ENCODE measurements at regions not wholly inside any gene's neighbourhood (a gene's known extent, or its start where the extent isn't known, plus 50 kb on each side); places are given as distances from the start of the nearest gene placed in this dataset.

DNA sequence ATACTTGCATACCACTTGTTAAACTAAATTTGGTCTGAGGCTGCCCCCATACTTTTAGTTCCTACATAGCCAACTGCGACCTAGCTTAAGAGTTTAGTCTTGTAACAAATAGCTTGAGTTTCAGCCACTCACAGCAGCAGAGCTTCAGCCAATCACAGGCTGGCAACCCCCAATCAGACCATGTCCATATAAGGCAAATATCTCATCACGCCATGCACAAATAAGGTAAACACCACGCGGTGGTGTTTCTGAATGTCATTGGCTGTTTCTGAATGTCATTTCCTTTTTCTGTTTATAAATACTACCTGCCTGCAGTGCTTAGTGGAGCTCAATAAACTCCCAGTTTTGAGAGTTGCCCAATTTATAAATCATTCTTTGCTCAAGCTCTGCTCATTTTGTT, 143.1 kb upstream of the MAD2L1 start:
- H3K4me3 ChIP-seq (ENCODE audit: low read depth in 2 of 2, low read length in 1 of 2): no peak overlapping the region
- WGBS (ENCODE audit: low lambda C conversion rate): 68% methylated on average over 4 of the region's 4 CpGs
- TF ChIP-seq RXRA (IDR thresholded peaks at IDR 0.05; ENCODE audit: borderline replicate concordance, low read depth) (no peak), SMC3 (IDR thresholded peaks at IDR 0.05; ENCODE audit: low read depth, low read length) (no peak), RFX5 (IDR thresholded peaks at IDR 0.05; ENCODE audit: low read length) (no peak), FOSL2 (IDR thresholded peaks at IDR 0.05; ENCODE audit: borderline replicate concordance, low read depth) (no peak), GATA2 (CRISPR knock-in tag; IDR thresholded peaks at IDR 0.05) (no peak), CHD2 (IDR thresholded peaks at IDR 0.05; ENCODE audit: low read length, partially characterized antibody) (no peak), TAF1 (IDR thresholded peaks at IDR 0.05; ENCODE audit: borderline replicate concordance, low read depth, low read length) (no peak), EZH2phosphoT487 (IDR thresholded peaks at IDR 0.05; ENCODE audit: borderline replicate concordance, low read depth) (no peak)
- H4K20me1 ChIP-seq (ENCODE audit: insufficient read depth): no peaks in the 10 kb centered on the region
- no peaks in the 10 kb centered on the region for H3K36me3 ChIP-seq (replicated peaks in 1 of 2; ENCODE audit: control insufficient read depth in 1 of 2, insufficient read depth in 2 of 2, low read length in 1 of 2)
- H3K4me2 ChIP-seq: no peak overlapping the region
- POLR2A ChIA-PET: no interaction called here
- H3K27me3 ChIP-seq (ENCODE audit: insufficient read depth): no peaks in the 10 kb centered on the region
- no peak overlapping the region for H3K9ac ChIP-seq
- H3K27ac ChIP-seq (ENCODE audit: low read depth in 2 of 2, low read length in 1 of 2): no peak overlapping the region
- H3K79me2 ChIP-seq (ENCODE audit: insufficient read depth): no peaks in the 10 kb centered on the region
- CTCF ChIA-PET: no interaction called here
- H2AFZ ChIP-seq (ENCODE audit: low read depth): no peak overlapping the region
- H3K9me3 ChIP-seq: no peaks in the 10 kb centered on the region; the same call in 1 of the 2 replicates
- no peaks in the 10 kb centered on the region for H3F3A ChIP-seq (replicated peaks; ENCODE audit: insufficient read depth)
- H3K9me2 ChIP-seq: no peaks in the 10 kb centered on the region
- no peak for DNase-seq
- no peaks in the 10 kb centered on the region for H3K4me1 ChIP-seq (ENCODE audit: control insufficient read depth in 1 of 2, insufficient read depth in 2 of 2, low read depth in 1 of 2, low read length in 1 of 2)

- Histone ChIP-seq H3K36me3 (replicated peaks in 1 of 2; ENCODE audit: control insufficient read depth in 1 of 2, insufficient read depth in 2 of 2, low read length in 1 of 2) (no peaks in the 10 kb centered on the region), H2AFZ (ENCODE audit: low read depth) (no peak overlapping the region), H3K9me2 (no peaks in the 10 kb centered on the region), H3K27me3 (ENCODE audit: insufficient read depth) (no peaks in the 10 kb centered on the region), H3K4me1 (ENCODE audit: control insufficient read depth in 1 of 2, insufficient read depth in 2 of 2, low read depth in 1 of 2, low read length in 1 of 2) (no peaks in the 10 kb centered on the region), H3K9me3 (no peaks in the 10 kb centered on the region), H3K27ac (ENCODE audit: low read depth in 2 of 2, low read length in 1 of 2) (no peak overlapping the region), H4K20me1 (ENCODE audit: insufficient read depth) (no peaks in the 10 kb centered on the region), H3K4me3 (ENCODE audit: low read depth in 2 of 2, low read length in 1 of 2) (no peak overlapping the region), H3F3A (replicated peaks; ENCODE audit: insufficient read depth) (no peaks in the 10 kb centered on the region), H3K79me2 (ENCODE audit: insufficient read depth) (no peaks in the 10 kb centered on the region), H3K9ac (no peak overlapping the region), H3K4me2 (no peak overlapping the region)
- WGBS (ENCODE audit: low lambda C conversion rate): 54% methylated on average over 3 of the region's 3 CpGs
- no peak for DNase-seq
- CTCF ChIA-PET: no interaction called here
- POLR2A ChIA-PET: no interaction called here
- TF ChIP-seq RFX5 (IDR thresholded peaks at IDR 0.05; ENCODE audit: low read length) (no peak), USF1 (IDR thresholded peaks at IDR 0.05; ENCODE audit: borderline replicate concordance, low read depth) (no peak)
These were observed 140.4 kb upstream of the MAD2L1 start for GRCh38 chr4:120207021-120207420.

DNA sequence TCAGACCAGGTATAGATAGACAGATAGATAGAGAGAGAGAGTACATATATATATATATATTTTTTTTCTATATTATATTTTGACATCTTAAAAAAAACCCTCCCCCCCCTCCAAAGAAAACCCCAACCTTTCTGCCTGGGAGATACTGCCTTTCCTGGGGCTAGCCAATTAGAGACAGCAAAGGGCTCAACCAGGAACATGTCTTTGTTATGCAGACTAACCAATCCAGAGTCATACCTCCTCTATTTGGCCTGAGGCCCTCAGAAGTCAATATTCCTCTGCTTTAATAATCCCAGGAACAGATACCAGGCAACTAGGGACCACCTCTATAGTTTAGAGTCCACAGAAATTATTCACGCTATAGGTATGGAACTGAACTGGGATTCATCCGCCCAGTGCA, 135.6 kb upstream of the MAD2L1 start:
- no peaks in the 10 kb centered on the region for H3K27me3 ChIP-seq (ENCODE audit: insufficient read depth)
- H3K4me1 ChIP-seq (ENCODE audit: control insufficient read depth in 1 of 2, insufficient read depth in 2 of 2, low read depth in 1 of 2, low read length in 1 of 2): no peaks in the 10 kb centered on the region
- H2AFZ ChIP-seq (ENCODE audit: low read depth): no peak overlapping the region
- no peaks in the 10 kb centered on the region for H4K20me1 ChIP-seq (ENCODE audit: insufficient read depth)
- no peaks in the 10 kb centered on the region for H3K9me3 ChIP-seq
- POLR2A ChIA-PET: no interaction called here
- no peak for DNase-seq
- no peak overlapping the region for H3K9ac ChIP-seq
- no peaks in the 10 kb centered on the region for H3F3A ChIP-seq (replicated peaks; ENCODE audit: insufficient read depth)
- no peaks in the 10 kb centered on the region for H3K36me3 ChIP-seq (replicated peaks in 1 of 2; ENCODE audit: control insufficient read depth in 1 of 2, insufficient read depth in 2 of 2, low read length in 1 of 2)
- CTCF ChIA-PET: no interaction called here
- H3K4me2 ChIP-seq: no peak overlapping the region
- no peaks in the 10 kb centered on the region for H3K9me2 ChIP-seq
- WGBS (ENCODE audit: low lambda C conversion rate): 59% methylated on average over 2 of the region's 2 CpGs
- no peak overlapping the region for H3K4me3 ChIP-seq (ENCODE audit: low read depth in 2 of 2, low read length in 1 of 2)
- no peak overlapping the region for H3K27ac ChIP-seq (ENCODE audit: low read depth in 2 of 2, low read length in 1 of 2)
- no peaks in the 10 kb centered on the region for H3K79me2 ChIP-seq (ENCODE audit: insufficient read depth)
- TF ChIP-seq NFIC (IDR thresholded peaks at IDR 0.05; ENCODE audit: borderline replicate concordance): no peak
- TF ChIP-seq FOSL2 (IDR thresholded peaks at IDR 0.05; ENCODE audit: borderline replicate concordance, low read depth): no peak
- no peak for TF ChIP-seq EZH2phosphoT487 (IDR thresholded peaks at IDR 0.05; ENCODE audit: borderline replicate concordance, low read depth)
- TF ChIP-seq RXRA (IDR thresholded peaks at IDR 0.05; ENCODE audit: borderline replicate concordance, low read depth): no peak
- TF ChIP-seq RFX5 (IDR thresholded peaks at IDR 0.05; ENCODE audit: low read length): no peak
- no peak for TF ChIP-seq RAD21 (IDR thresholded peaks at IDR 0.05; ENCODE audit: low read length)
- no peak for TF ChIP-seq TCF12 (IDR thresholded peaks at IDR 0.05)
- no peak for TF ChIP-seq MEF2A (IDR thresholded peaks at IDR 0.05; ENCODE audit: borderline replicate concordance, low read depth)
- no peak for TF ChIP-seq GABPA (IDR thresholded peaks at IDR 0.05; ENCODE audit: low read depth)
- no peak for TF ChIP-seq CHD2 (IDR thresholded peaks at IDR 0.05; ENCODE audit: low read length, partially characterized antibody)
- TF ChIP-seq PBX3 (IDR thresholded peaks at IDR 0.05): no peak
- no peak for TF ChIP-seq RCOR1 (IDR thresholded peaks at IDR 0.05; ENCODE audit: low read length)
- TF ChIP-seq, protein P1, sequence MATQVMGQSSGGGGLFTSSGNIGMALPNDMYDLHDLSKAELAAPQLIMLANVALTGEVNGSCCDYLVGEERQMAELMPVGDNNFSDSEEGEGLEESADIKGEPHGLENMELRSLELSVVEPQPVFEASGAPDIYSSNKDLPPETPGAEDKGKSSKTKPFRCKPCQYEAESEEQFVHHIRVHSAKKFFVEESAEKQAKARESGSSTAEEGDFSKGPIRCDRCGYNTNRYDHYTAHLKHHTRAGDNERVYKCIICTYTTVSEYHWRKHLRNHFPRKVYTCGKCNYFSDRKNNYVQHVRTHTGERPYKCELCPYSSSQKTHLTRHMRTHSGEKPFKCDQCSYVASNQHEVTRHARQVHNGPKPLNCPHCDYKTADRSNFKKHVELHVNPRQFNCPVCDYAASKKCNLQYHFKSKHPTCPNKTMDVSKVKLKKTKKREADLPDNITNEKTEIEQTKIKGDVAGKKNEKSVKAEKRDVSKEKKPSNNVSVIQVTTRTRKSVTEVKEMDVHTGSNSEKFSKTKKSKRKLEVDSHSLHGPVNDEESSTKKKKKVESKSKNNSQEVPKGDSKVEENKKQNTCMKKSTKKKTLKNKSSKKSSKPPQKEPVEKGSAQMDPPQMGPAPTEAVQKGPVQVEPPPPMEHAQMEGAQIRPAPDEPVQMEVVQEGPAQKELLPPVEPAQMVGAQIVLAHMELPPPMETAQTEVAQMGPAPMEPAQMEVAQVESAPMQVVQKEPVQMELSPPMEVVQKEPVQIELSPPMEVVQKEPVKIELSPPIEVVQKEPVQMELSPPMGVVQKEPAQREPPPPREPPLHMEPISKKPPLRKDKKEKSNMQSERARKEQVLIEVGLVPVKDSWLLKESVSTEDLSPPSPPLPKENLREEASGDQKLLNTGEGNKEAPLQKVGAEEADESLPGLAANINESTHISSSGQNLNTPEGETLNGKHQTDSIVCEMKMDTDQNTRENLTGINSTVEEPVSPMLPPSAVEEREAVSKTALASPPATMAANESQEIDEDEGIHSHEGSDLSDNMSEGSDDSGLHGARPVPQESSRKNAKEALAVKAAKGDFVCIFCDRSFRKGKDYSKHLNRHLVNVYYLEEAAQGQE (IDR thresholded peaks at IDR 0.05; ENCODE audit: low read depth, low read length): no peak
- TF ChIP-seq EP300 (IDR thresholded peaks at IDR 0.05; ENCODE audit: borderline replicate concordance in 1 of 2, low read depth in 1 of 2, low read length in 1 of 2): no peak
